ENCODE measurements at regions not wholly inside any gene's neighbourhood (a gene's known extent, or its start where the extent isn't known, plus 50 kb on each side); places are given as distances from the start of the nearest gene placed in this dataset.

DNA sequence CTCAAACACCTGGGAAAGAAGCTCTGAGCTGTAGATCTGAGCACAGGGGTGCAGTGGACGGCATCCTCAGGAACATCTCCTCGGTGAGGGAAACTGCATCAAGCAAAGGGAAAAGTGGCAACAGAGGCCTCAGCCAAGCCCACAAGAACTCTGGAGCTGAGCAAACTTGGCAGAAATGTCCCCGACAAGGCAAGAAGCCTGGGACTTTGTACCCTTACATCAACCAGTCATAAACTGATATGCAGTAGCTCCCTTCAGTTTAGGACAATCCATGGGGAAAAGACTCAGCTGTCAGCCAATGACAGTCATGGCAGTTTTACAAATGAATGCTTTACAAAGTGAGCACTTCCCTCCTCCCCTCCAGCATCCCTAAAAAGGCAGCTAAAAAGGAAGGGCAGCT is 210.0 kb upstream of the DYNLRB2 start:
- TF ChIP-seq POLR2A (IDR thresholded peaks at IDR 0.05) (no peak), CTCF (IDR thresholded peaks at IDR 0.05) (no peak), POLR2AphosphoS5 (IDR thresholded peaks at IDR 0.05) (no peak)
